ENCODE measurements at regions not wholly inside any gene's neighbourhood (a gene's known extent, or its start where the extent isn't known, plus 50 kb on each side); places are given as distances from the start of the nearest gene placed in this dataset.

GRCh38 chr13:90857921-90858320, 489.6 kb upstream of the MIR17HG start:
- Histone ChIP-seq H3K4me2 (ENCODE audit: low read depth, low read length, poor library complexity, severe bottlenecking) (no peak overlapping the region), H3K79me2 (ENCODE audit: insufficient read depth, low read length) (no peaks in the 10 kb centered on the region), H3K27ac (ENCODE audit: low read depth, low read length) (no peak overlapping the region), H4K20me1 (ENCODE audit: low read depth, low read length) (no peaks in the 10 kb centered on the region), H3F3A (ENCODE audit: insufficient read depth) (no peaks in the 10 kb centered on the region), H3K9me2 (replicated peaks; ENCODE audit: insufficient read depth, low read length) (no peaks in the 10 kb centered on the region), H2AFZ (ENCODE audit: low read depth, low read length, severe bottlenecking) (no peak overlapping the region), H3K36me3 (ENCODE audit: low read length) (no peaks in the 10 kb centered on the region), H3K27me3 (ENCODE audit: low read length) (no peaks in the 10 kb centered on the region), H3K9ac (ENCODE audit: low read length) (no peak overlapping the region), H3K9me3 (ENCODE audit: insufficient read depth, low read length) (no peaks in the 10 kb centered on the region), H3K4me3 (ENCODE audit: insufficient read depth, low read length, poor library complexity, severe bottlenecking) (no peak overlapping the region)
- TF ChIP-seq EZH2phosphoT487 (conservative IDR thresholded peaks at IDR 0.05; ENCODE audit: low read length) (no peak), CTCF (IDR thresholded peaks at IDR 0.05; ENCODE audit: insufficient read depth, low read length, poor library complexity, severe bottlenecking) (no peak)

- Histone ChIP-seq H3K9me2 (replicated peaks; ENCODE audit: insufficient read depth, low read length) (no peaks in the 10 kb centered on the region), H3K27me3 (ENCODE audit: low read length) (no peaks in the 10 kb centered on the region), H3K9me3 (ENCODE audit: insufficient read depth, low read length) (no peaks in the 10 kb centered on the region), H3K79me2 (ENCODE audit: insufficient read depth, low read length) (no peaks in the 10 kb centered on the region), H3K27ac (ENCODE audit: low read depth, low read length) (no peak overlapping the region), H3K36me3 (ENCODE audit: low read length) (no peaks in the 10 kb centered on the region), H4K20me1 (ENCODE audit: low read depth, low read length) (no peaks in the 10 kb centered on the region), H3K4me2 (ENCODE audit: low read depth, low read length, poor library complexity, severe bottlenecking) (no peak overlapping the region), H2AFZ (ENCODE audit: low read depth, low read length, severe bottlenecking) (no peak overlapping the region), H3K9ac (ENCODE audit: low read length) (no peak overlapping the region), H3K4me3 (ENCODE audit: insufficient read depth, low read length, poor library complexity, severe bottlenecking) (no peak overlapping the region), H3F3A (ENCODE audit: insufficient read depth) (no peaks in the 10 kb centered on the region)
- TF ChIP-seq CTCF (IDR thresholded peaks at IDR 0.05; ENCODE audit: insufficient read depth, low read length, poor library complexity, severe bottlenecking) (no peak), EZH2phosphoT487 (conservative IDR thresholded peaks at IDR 0.05; ENCODE audit: low read length) (no peak)
Measured at GRCh38 chr13:90866006-90866405, 481.5 kb upstream of the MIR17HG start.

- H3F3A ChIP-seq (ENCODE audit: insufficient read depth): no peaks in the 10 kb centered on the region
- H2AFZ ChIP-seq (ENCODE audit: low read depth, low read length, severe bottlenecking): no peak overlapping the region
- no peak overlapping the region for H3K9ac ChIP-seq (ENCODE audit: low read length)
- no peaks in the 10 kb centered on the region for H3K27me3 ChIP-seq (ENCODE audit: low read length)
- no peaks in the 10 kb centered on the region for H3K9me2 ChIP-seq (replicated peaks; ENCODE audit: insufficient read depth, low read length)
- no peak overlapping the region for H3K4me3 ChIP-seq (ENCODE audit: insufficient read depth, low read length, poor library complexity, severe bottlenecking)
- H3K79me2 ChIP-seq (ENCODE audit: insufficient read depth, low read length): no peaks in the 10 kb centered on the region
- H3K36me3 ChIP-seq (ENCODE audit: low read length): no peaks in the 10 kb centered on the region
- H3K4me2 ChIP-seq (ENCODE audit: low read depth, low read length, poor library complexity, severe bottlenecking): no peak overlapping the region
- H4K20me1 ChIP-seq (ENCODE audit: low read depth, low read length): no peaks in the 10 kb centered on the region
- no peaks in the 10 kb centered on the region for H3K9me3 ChIP-seq (ENCODE audit: insufficient read depth, low read length)
- no peak overlapping the region for H3K27ac ChIP-seq (ENCODE audit: low read depth, low read length)
- peak; percentile 68 for TF ChIP-seq CTCF (IDR thresholded peaks at IDR 0.05; ENCODE audit: insufficient read depth, low read length, poor library complexity, severe bottlenecking)
- TF ChIP-seq EZH2phosphoT487 (conservative IDR thresholded peaks at IDR 0.05; ENCODE audit: low read length): no peak
Measured at GRCh38 chr13:90867336-90867683, 480.2 kb upstream of the MIR17HG start.
